H1 (cell line): ENCODE measurements at regions not wholly inside any gene's neighbourhood (a gene's known extent, or its start where the extent isn't known, plus 50 kb on each side); places are given as distances from the start of the nearest gene placed in this dataset.

Experiments used
- CBX8 ChIP-seq: fragments of 300-800, 300-1000 bp; sonication (generic); IDR thresholded peaks from 2 replicates; pipeline ENCODE4 v1.7.1; 2016; ENCODE audit warnings: low read depth, low read length, borderline replicate concordance
- HDAC2 ChIP-seq, 2 experiments: fragments of 300-600 bp in 1 of 2; sonication (generic) in 1 of 2; IDR thresholded peaks; 2 replicates each; pipeline ENCODE4 v1.6.1; 2011 to 2012; ENCODE audit warnings: low read depth in 2 of 2, low read length in 2 of 2, mild to moderate bottlenecking in 2 of 2, moderate library complexity in 2 of 2, borderline replicate concordance in 1 of 2, inconsistent platforms in 1 of 2
- KDM4A ChIP-seq: IDR thresholded peaks from one replicate; pipeline ENCODE4 v1.7.1; 2012; ENCODE audit warnings: low read depth, mild to moderate bottlenecking, moderate library complexity, low read length, inconsistent platforms; ENCODE audit not compliant: severe bottlenecking
- NANOG ChIP-seq: IDR thresholded peaks from 2 replicates; pipeline ENCODE4 v1.6.1; 2011; ENCODE audit warnings: low read length, low read depth, mild to moderate bottlenecking, inconsistent platforms; ENCODE audit not compliant: insufficient read depth, poor library complexity, severe bottlenecking
- RAD21 ChIP-seq, 2 experiments: IDR thresholded peaks in 1 of 2; conservative IDR thresholded peaks in 1 of 2; 2 replicates each; pipeline ENCODE4 v1.6.1; 2011; ENCODE audit warnings: low read depth in 2 of 2, low read length in 2 of 2, improper control_type of control experiment in 1 of 2, inconsistent platforms in 1 of 2, mild to moderate bottlenecking in 1 of 2, moderate library complexity in 1 of 2
- SAP30 ChIP-seq: fragments of 300-600 bp; sonication (generic); IDR thresholded peaks from 2 replicates; pipeline ENCODE4 v1.7.1; 2012; ENCODE audit warnings: low read length, moderate library complexity, mild to moderate bottlenecking, inconsistent platforms; ENCODE audit not compliant: insufficient read depth, insufficient replicate concordance
- SP2 ChIP-seq: IDR thresholded peaks from 2 replicates; pipeline ENCODE4 v1.6.1; 2012; ENCODE audit warnings: mild to moderate bottlenecking, low read length, inconsistent platforms
- YY1 ChIP-seq: IDR thresholded peaks from 2 replicates; pipeline ENCODE4 v1.6.1; 2011; ENCODE audit warnings: low read depth, mild to moderate bottlenecking, low read length

DNA sequence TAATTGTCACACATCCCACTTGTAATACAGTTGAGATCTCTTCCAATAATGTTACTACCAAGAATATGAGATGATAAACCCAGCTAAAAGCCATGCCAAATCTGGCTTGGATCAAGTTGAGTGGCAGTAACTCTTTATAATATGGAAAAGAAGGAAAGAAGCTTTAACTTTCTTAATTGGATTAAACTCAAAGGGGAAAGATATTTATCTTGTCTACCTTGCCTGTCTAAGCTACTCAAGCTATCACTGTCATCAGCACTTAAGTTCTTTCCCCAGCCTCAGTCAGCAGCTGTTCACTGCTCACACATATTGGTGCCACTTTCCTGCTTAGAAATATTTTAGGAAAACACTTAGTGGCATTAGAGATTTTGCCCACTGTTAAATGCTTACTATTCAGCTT is 350.7 kb downstream of the IPMK start (continued):
- no peak for TF ChIP-seq RAD21 (IDR thresholded peaks at IDR 0.05 in 1 of 2, conservative IDR thresholded peaks at IDR 0.05 in 1 of 2; ENCODE audit: low read depth in 2 of 2, low read length in 2 of 2)
- no peak for TF ChIP-seq SAP30
- TF ChIP-seq CBX8 = no peak
- no peak for TF ChIP-seq KDM4A
- no peak for TF ChIP-seq SP2
- no peak for TF ChIP-seq HDAC2 (IDR thresholded peaks at IDR 0.05; ENCODE audit: borderline replicate concordance in 1 of 2, low read depth in 2 of 2, low read length in 2 of 2)
- no peak for TF ChIP-seq YY1
- no peak for TF ChIP-seq NANOG
